DMS53 treated with DMSO at 0.1 percent for 48 hours (cell line): ENCODE measurements at regions not wholly inside any gene's neighbourhood (a gene's known extent, or its start where the extent isn't known, plus 50 kb on each side); places are given as distances from the start of the nearest gene placed in this dataset.

ENCODE experiments used
- DNase-seq: peaks from one replicate; lab custom pipeline; 2025; ENCODE audit not compliant: unreplicated experiment; lab: John Stamatoyannopoulos, UW

DNA sequence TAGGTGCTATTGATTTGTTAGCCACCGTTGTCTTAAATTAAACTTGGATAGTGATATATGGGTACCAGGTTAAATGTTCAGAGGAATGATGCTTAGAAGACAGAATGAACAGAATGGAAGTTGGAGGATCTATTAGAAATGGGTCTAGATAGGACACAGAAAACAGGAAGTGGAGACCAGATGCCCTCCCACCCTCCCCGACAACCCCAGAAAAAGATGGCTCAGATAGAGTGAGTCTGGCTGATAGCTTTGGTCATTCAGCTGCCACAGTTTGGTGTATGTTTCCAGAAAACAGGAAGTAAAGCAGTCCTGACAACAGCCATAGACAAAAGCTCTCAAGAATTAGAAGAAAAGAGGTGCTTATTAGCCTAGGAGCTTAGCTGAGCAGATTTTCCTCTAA lies 71.5 kb upstream of the DSG1 start:
- DNase-seq = no peak

DNA sequence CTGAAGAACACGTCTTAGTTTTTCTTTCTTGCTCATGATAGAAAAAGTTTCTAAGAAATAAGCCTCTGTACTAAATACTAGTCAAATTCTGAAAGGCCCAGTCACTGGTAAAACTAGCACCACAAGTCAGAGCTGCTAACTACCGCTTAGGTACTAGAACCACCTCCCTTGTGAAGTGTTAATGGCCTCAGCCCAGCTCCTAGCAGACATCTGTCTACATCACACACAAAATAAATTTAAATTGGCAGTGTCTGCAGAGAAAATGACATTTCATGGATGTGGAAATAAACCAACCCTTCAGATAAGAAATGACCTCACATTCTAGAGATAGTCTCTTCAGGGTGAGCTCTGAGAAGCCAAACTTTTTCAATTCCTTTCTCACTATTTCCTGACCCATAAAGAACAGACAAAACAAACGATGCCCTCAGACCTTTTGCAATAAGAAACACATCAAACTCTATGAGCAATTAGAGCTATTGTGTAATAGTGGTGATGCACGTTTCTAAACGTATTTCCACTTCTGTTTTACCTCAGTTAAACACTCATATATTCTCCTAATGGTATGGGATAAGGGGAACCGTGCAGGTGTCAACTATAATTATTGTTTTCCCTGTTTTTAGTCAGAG lies 70.3 kb upstream of the DSG1 start:
- no peak for DNase-seq

DNA sequence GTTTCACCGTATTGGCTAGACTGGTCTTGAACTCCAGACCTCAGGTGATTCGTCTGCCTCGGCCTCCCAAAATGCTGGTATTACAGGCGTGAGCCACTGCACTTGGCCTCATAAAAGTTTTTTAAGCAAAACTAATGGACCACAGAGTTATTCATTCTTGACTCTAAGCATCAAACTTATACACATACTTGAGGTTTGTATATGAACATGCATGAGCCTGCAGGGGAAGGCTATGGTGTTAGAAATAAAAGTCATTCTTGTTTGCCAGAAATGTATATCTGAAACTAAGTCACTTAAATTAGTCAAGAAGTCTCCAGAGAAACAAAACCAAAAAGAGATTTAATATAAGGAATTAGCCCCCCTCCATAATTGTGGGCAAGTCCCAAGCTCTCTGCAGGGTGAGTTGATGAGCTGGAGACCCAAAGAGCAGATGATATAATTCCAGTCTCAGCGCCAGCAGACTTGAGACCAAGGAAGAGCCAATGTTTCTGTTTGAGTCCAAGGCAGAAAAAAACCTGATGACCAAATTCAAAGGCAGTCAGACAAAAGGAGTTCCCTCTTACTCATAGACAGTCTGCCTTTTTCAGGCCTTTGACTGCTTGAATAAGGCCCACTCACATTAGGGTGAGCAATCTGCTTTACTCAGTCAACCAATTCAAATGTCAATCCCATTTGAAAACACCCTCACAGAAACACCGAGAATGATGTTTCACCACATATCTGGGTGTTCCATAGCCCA lies 69.0 kb upstream of the DSG1 start:
- DNase-seq = no peak

DNA sequence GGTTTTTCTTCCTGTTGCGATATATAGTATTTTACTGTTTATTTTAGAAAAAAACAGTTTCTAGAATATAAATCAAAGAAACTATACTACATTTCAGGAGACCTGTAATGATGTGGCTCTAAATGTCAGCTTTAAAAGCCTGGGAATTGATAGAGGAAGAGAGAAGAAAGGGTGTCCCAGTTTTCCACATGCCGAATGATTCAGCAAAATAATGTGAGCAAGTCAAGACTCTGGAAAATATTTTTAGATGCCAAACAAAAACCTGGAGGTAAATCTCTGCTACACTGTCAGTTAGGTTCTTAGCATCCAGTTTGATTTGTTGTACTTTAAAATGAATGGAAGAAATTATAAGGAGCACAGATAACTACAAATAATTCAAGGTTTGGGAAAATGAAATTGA lies 67.1 kb upstream of the DSG1 start:
- DNase-seq = peak; percentile 1

DNA sequence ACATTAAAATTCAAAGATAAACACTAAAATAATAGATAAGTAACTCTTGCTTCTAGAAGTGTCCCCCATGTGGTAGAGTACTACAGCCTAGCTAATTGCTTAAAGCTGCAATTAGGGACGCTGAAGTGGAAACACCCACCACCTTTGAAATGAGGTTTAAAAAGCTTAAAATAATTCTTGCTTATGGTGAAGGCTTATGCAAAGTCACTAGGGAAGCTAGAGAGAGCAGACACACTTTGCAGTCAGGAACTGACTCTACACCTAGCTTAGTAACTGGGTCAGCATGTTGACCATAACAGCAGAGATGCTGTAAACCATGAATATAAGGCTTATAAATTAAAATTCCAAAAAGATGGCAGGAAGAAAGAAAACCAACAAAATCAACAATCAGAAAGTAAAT lies 65.4 kb upstream of the DSG1 start:
- DNase-seq = no peak

DNA sequence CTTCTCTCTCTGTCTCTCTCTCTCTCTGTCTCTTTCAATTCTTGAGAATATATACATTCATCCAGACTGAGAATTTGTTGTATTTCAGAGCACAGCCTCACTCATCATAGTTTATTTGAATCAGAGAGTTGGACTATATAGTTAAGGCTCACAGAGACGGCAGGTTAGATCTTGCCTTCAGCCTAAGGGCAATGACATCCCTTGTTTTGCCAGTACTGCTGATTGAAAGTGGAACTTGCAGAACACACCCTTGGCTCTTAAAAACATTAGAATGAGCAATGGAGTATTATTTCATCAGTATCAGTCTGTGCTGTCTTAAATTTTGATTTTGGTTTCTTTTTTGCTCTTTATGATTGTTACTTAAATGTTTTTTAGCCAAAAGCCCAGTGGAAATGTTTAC lies 62.0 kb upstream of the DSG1 start:
- no peak for DNase-seq

- DNase-seq = no peak
These were observed 59.2 kb upstream of the DSG1 start for GRCh38 chr18:31258789-31259188.

- DNase-seq = no peak
These were observed 56.0 kb upstream of the DSG1 start for GRCh38 chr18:31261792-31262582.

GRCh38 chr18:31267823-31268481 lies 50.0 kb upstream of the DSG1 start:
- no peak for DNase-seq
